MCF 10A (cell line): ENCODE measurements at regions not wholly inside any gene's neighbourhood (a gene's known extent, or its start where the extent isn't known, plus 50 kb on each side); places are given as distances from the start of the nearest gene placed in this dataset.

ENCODE experiments used
- BruUV-seq: library from RNA; stranded (reverse); fragments of 400-500 nt; replicated peaks from 2 replicates; lab custom pipeline; 2021; lab: Mats Ljungman, UMichigan
- CTCF ChIA-PET: fragments of 300-600 bp; sonication (Branson Sonifier 250); formaldehyde crosslinking; extraction: SDS; loops from one replicate; lab custom pipeline; 2021; ENCODE audit warnings: antibody characterized with exemption, inconsistent platforms; lab: Yijun Ruan, JAX
- POLR2A ChIA-PET: fragments of 300-600, 350-650 bp; sonication (Branson Sonifier 250); formaldehyde crosslinking; extraction: SDS; loops from one replicate; lab custom pipeline; 2020; ENCODE audit warnings: antibody characterized with exemption, inconsistent platforms; lab: Yijun Ruan, JAX
- DNase-seq: peaks from one replicate; pipeline ENCODE4 v3.0.0-alpha.2; 2018; ENCODE audit not compliant: unreplicated experiment
- H3K27ac Mint-ChIP-seq: one replicate; pipeline ENCODE4 v1.8.0; 2022; ENCODE audit warnings: mild to moderate bottlenecking, low read depth, mixed read lengths; ENCODE audit not compliant: unreplicated experiment
- H3K27me3 Mint-ChIP-seq: one replicate; pipeline ENCODE4 v1.8.0; 2022; ENCODE audit warnings: mixed read lengths; ENCODE audit not compliant: insufficient read depth, unreplicated experiment
- H3K36me3 Mint-ChIP-seq: one replicate; pipeline ENCODE4 v1.8.0; 2022; ENCODE audit warnings: mild to moderate bottlenecking, moderate library complexity, mixed read lengths; ENCODE audit not compliant: insufficient read depth, unreplicated experiment
- H3K4me1 Mint-ChIP-seq: one replicate; pipeline ENCODE4 v1.8.0; 2022; ENCODE audit warnings: mixed read lengths; ENCODE audit not compliant: insufficient read depth, unreplicated experiment
- H3K4me3 Mint-ChIP-seq: one replicate; pipeline ENCODE4 v1.8.0; 2022; ENCODE audit warnings: mild to moderate bottlenecking, moderate library complexity, mixed read lengths; ENCODE audit not compliant: unreplicated experiment
- H3K9me3 Mint-ChIP-seq: one replicate; pipeline ENCODE4 v1.8.0; 2022; ENCODE audit warnings: mixed read lengths; ENCODE audit not compliant: unreplicated experiment
- CTCF ChIP-seq: fragments of 200-600 bp; IDR thresholded peaks from one replicate; pipeline ENCODE4 v1.8.0; 2022; ENCODE audit warnings: antibody characterized with exemption, mild to moderate bottlenecking; ENCODE audit not compliant: unreplicated experiment
- intact Hi-C: fragments of 100-400 bp; cut with micrococcal nuclease; formaldehyde crosslinking; loops from 2 replicates; pipeline ENCODE4 v1.14.1; 2022

DNA sequence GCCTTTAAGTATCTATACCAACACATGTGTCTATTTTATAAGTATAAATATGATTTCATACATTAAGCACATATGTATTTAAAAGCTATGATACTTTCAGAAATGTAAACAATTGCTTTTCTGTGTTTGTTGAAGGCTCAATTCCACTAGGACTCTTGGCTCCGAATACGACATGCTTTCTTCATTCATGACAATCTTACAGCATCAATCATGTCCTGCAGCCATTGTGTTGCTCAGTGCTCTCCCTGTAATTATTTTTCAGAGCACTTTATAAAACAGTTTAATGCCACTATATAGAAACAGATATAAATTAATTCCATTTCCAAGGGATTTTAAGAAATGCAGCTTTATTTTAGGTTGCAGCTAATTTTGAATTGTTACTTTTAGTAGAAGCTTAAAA, 167.3 kb downstream of the TAF11L14 start:
- no peak overlapping the region for H3K27ac Mint-ChIP-seq
- H3K27me3 Mint-ChIP-seq = no peaks in the 10 kb centered on the region
- no peak overlapping the region for H3K4me3 Mint-ChIP-seq
- H3K9me3 Mint-ChIP-seq = no peaks in the 10 kb centered on the region
- POLR2A ChIA-PET = interaction anchor here (1.1 kb wide), 1 partner anchor 86 kb away, joined by 5 read pairs; no protein-coding TSS in a partner anchor
- CTCF ChIA-PET = interaction anchor here (0.7 to 0.8 kb wide), 2 partner anchors 37 to 585 kb away, joined by 3 read pairs; no protein-coding TSS in a partner anchor
- H3K4me1 Mint-ChIP-seq = peaks cover 14% of the 10 kb centered on the region
- H3K36me3 Mint-ChIP-seq = peaks cover 6% of the 10 kb centered on the region
- intact Hi-C loops = no loop called here
- TF ChIP-seq CTCF = no peak
- BruUV-seq = no TSS peak
- DNase-seq = no peak

DNA sequence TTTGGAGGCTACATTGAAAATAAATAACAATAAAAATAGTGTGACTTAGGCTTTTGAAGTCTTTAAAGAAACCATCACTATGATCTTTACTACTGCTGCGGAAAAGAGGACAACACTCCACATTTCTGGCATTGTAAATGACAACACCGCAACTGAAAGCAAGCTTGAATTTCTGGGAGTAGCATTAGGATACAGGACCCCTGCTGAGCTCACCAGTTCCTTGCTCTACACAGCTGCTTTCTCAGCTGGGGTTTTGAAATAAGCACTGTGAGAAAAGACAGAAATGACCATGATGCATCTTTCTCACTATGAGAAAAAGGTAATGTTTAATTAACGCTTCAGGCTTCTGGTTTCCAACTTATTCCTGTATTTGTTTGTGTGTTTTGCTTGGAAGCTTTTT, 168.0 kb downstream of the TAF11L14 start:
- CTCF ChIA-PET = interaction anchor here (0.6 to 1.1 kb wide), 2 partner anchors 9 to 192 kb away, joined by 3 read pairs; partner anchors contain the start of gene TAF11L12
- H3K27me3 Mint-ChIP-seq = no peaks in the 10 kb centered on the region
- BruUV-seq = no TSS peak

GRCh38 chr5:17803971-17804370, 169.7 kb downstream of the TAF11L14 start:
- ChIA-PET CTCF (interaction anchor here (1.0 kb wide), 1 partner anchor 588 kb away, joined by 5 read pairs; no protein-coding TSS in a partner anchor), POLR2A (interaction anchor here (0.8 to 1.0 kb wide), 2 partner anchors 64 to 69 kb away, joined by 3 read pairs; no protein-coding TSS in a partner anchor)
- Mint-ChIP-seq H3K36me3 (peaks cover 6% of the 10 kb centered on the region), H3K4me3 (no peak overlapping the region), H3K27ac (no peak overlapping the region), H3K27me3 (no peaks in the 10 kb centered on the region), H3K9me3 (no peaks in the 10 kb centered on the region), H3K4me1 (peaks cover 7% of the 10 kb centered on the region)
- TF ChIP-seq CTCF = no peak
- no TSS peak for BruUV-seq
- intact Hi-C loops = no loop called here
- DNase-seq = no peak

More for the DNA sequence above, 168.0 kb downstream of the TAF11L14 start:
- no peak for TF ChIP-seq CTCF
- POLR2A ChIA-PET = interaction anchor here (1.1 kb wide), 1 partner anchor 85 kb away, joined by 5 read pairs; no protein-coding TSS in a partner anchor
- Mint-ChIP-seq H3K4me1 (peaks cover 9% of the 10 kb centered on the region), H3K36me3 (peaks cover 6% of the 10 kb centered on the region), H3K4me3 (no peak overlapping the region), H3K9me3 (no peaks in the 10 kb centered on the region), H3K27ac (no peak overlapping the region)
- intact Hi-C loops = no loop called here
- peak; percentile 17 for DNase-seq

DNA sequence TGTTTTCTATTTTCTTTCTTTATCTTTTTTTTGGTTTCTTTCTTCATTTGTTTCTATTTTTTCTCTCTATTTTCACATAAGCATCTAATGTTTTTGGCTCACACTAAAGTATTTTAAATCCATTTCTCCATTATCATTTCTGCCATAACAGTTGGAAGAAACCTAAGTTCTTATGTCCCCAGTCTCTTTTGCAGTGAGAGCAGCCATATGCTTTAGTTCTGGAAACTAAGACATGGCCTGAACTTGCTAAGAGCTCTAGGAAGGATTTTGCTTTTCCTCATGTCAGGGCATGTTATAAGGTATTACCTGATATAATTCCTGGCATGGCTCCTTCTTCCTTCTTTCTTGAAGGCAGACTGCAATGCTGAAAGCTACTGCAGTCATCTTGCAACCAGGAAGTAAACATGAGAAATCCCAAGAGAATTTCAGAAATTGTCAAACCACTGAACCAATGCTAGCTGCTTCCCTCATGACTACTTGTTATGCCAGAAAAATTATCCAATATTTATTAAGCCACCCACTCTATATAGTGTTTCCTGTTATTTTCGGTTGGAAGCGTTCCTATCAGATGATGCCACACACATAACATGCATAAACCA, 171.1 kb downstream of the TAF11L14 start:
- Mint-ChIP-seq H3K36me3 (peaks cover 6% of the 10 kb centered on the region), H3K4me3 (peak overlapping the region; percentile 22), H3K4me1 (peaks cover 7% of the 10 kb centered on the region), H3K9me3 (no peaks in the 10 kb centered on the region), H3K27ac (peak overlapping the region; percentile 23), H3K27me3 (no peaks in the 10 kb centered on the region)
- ChIA-PET POLR2A (interaction anchor here (1.2 to 1.3 kb wide), 2 partner anchors 9 to 91 kb away, joined by 5 to 6 read pairs; no protein-coding TSS in a partner anchor), CTCF (interaction anchor here (0.7 to 1.1 kb wide), 2 partner anchors 308 to 993 kb away, joined by 3 to 4 read pairs; no protein-coding TSS in a partner anchor)
- BruUV-seq = no TSS peak
- no peak for TF ChIP-seq CTCF
- DNase-seq = peak; percentile 57
- intact Hi-C loops = no loop called here
